K562 (cell line): ENCODE measurements at regions not wholly inside any gene's neighbourhood (a gene's known extent, or its start where the extent isn't known, plus 50 kb on each side); places are given as distances from the start of the nearest gene placed in this dataset.

ENCODE experiments used
- DIDO1 ChIP-seq: fragments of 450-650 bp; IDR thresholded peaks from 2 replicates; pipeline ENCODE4 v1.6.1; 2016; ENCODE audit warnings: low read depth, missing biosample characterization, missing genetic modification characterization
- JUN ChIP-seq, 2 experiments: sonication (generic) in 1 of 2; formaldehyde crosslinking in 1 of 2; IDR thresholded peaks; 2 replicates each; pipeline versions ENCODE4 v1.6.1 to v1.8.0; 2012 to 2022; ENCODE audit warnings: borderline replicate concordance in 2 of 2, mild to moderate bottlenecking in 2 of 2, improper control_type of control experiment in 1 of 2, low read depth in 1 of 2, low read length in 1 of 2, missing genetic modification reagents in 1 of 2
- SP2 ChIP-seq: IDR thresholded peaks from 2 replicates; pipeline ENCODE4 v1.6.1; 2011; ENCODE audit warnings: mild to moderate bottlenecking, low read depth, low read length, moderate library complexity; ENCODE audit not compliant: poor library complexity, severe bottlenecking; ENCODE audit errors: extremely low read depth
- TF ChIP-seq, protein P1 (sequence below): sonication (generic); formaldehyde crosslinking; IDR thresholded peaks from 2 replicates; pipeline ENCODE4 v1.8.0; 2022; ENCODE audit warnings: missing genetic modification reagents, mild to moderate bottlenecking, borderline replicate concordance

GRCh38 chr2:16183345-16183744 is 243.0 kb downstream of the MYCN start:
- TF ChIP-seq, protein P1, sequence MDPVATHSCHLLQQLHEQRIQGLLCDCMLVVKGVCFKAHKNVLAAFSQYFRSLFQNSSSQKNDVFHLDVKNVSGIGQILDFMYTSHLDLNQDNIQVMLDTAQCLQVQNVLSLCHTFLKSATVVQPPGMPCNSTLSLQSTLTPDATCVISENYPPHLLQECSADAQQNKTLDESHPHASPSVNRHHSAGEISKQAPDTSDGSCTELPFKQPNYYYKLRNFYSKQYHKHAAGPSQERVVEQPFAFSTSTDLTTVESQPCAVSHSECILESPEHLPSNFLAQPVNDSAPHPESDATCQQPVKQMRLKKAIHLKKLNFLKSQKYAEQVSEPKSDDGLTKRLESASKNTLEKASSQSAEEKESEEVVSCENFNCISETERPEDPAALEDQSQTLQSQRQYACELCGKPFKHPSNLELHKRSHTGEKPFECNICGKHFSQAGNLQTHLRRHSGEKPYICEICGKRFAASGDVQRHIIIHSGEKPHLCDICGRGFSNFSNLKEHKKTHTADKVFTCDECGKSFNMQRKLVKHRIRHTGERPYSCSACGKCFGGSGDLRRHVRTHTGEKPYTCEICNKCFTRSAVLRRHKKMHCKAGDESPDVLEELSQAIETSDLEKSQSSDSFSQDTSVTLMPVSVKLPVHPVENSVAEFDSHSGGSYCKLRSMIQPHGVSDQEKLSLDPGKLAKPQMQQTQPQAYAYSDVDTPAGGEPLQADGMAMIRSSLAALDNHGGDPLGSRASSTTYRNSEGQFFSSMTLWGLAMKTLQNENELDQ (CRISPR knock-in tag), result no peak
- TF ChIP-seq SP2, result no peak
- no peak for TF ChIP-seq JUN (IDR thresholded peaks at IDR 0.05; ENCODE audit: borderline replicate concordance, low read depth, low read length)
- no peak for TF ChIP-seq JUN (CRISPR knock-in tag; IDR thresholded peaks at IDR 0.05; ENCODE audit: borderline replicate concordance)
- no peak for TF ChIP-seq DIDO1 (tag)
